Heart left ventricle (tissue), 16 donors: ENCODE measurements at regions not wholly inside any gene's neighbourhood (a gene's known extent, or its start where the extent isn't known, plus 50 kb on each side); places are given as distances from the start of the nearest gene placed in this dataset.

Experiments
- ATAC-seq, 4 donors: fragments of 200-7000 bp; cut with Tn5 transposase; one replicate each; pipeline ENCODE4 v1.9.1; 2020 to 2022; ENCODE audit warnings: moderate library complexity in 4 of 4, mild to moderate bottlenecking in 3 of 4, moderate number of reproducible peaks in 1 of 4
- DNase-seq, 5 donors: peaks; one replicate each; pipeline ENCODE4 v3.0.0-alpha.2; 2020
- H3K27ac ChIP-seq, 12 donors: fragments of 200-600 bp; sonication (generic) in 4 of 12; one replicate each; pipeline versions ENCODE4 v1.5.0 to v1.8.0; 2016 to 2022; ENCODE audit warnings: mild to moderate bottlenecking in 2 of 12
- H3K27me3 ChIP-seq, 9 donors: fragments of 200-600 bp; sonication (generic) in 2 of 9; one replicate each; pipeline versions ENCODE4 v1.5.1 to v1.8.0; 2016 to 2022; ENCODE audit warnings: mild to moderate bottlenecking in 3 of 9
- H3K36me3 ChIP-seq, 9 donors: fragments of 200-600 bp; sonication (generic) in 2 of 9; one replicate each; pipeline versions ENCODE4 v1.5.0 to v1.8.0; 2018 to 2022; ENCODE audit warnings: mild to moderate bottlenecking in 2 of 9
- H3K4me1 ChIP-seq, 12 donors: fragments of 200-600 bp; sonication (generic) in 4 of 12; one replicate each; pipeline versions ENCODE4 v1.5.0 to v1.8.0; 2016 to 2022; ENCODE audit warnings: mild to moderate bottlenecking in 3 of 12
- H3K4me3 ChIP-seq, 12 donors: fragments of 200-600 bp; sonication (generic) in 4 of 12; one replicate each; pipeline versions ENCODE4 v1.5.0 to v1.8.0; 2017 to 2022; ENCODE audit warnings: mild to moderate bottlenecking in 9 of 12, moderate library complexity in 4 of 12
- H3K9me3 ChIP-seq, 12 donors: fragments of 200-600 bp; sonication (generic) in 4 of 12; one replicate each; pipeline versions ENCODE4 v1.5.0 to v1.8.0; 2016 to 2022; ENCODE audit warnings: mild to moderate bottlenecking in 1 of 12
- CTCF ChIP-seq, 12 donors: fragments of 200-600 bp; sonication (generic) in 4 of 12; IDR thresholded peaks; one replicate each; pipeline versions ENCODE4 v1.5.0 to v1.8.0; 2018 to 2022; ENCODE audit warnings: antibody characterized with exemption in 12 of 12, mild to moderate bottlenecking in 5 of 12
- POLR2A ChIP-seq, 2 donors: fragments of 450-650 bp; IDR thresholded peaks; one replicate each; pipeline ENCODE4 v1.6.1; 2017; ENCODE audit warnings: antibody characterized with exemption in 2 of 2, mild to moderate bottlenecking in 2 of 2, moderate library complexity in 2 of 2
- WGBS, 4 donors: extraction: QIAGEN DNeasy Blood & Tissue Kit in 2 of 4; methylation state at CpG; one replicate each; pipeline versions ENCODE4 v1.1.5 to v1.1.7; 2013 to 2018; 5-methylcytosine and 5-hydroxymethylcytosine counted together
- intact Hi-C, 10 donors: fragments of 100-400 bp; cut with DNase I; formaldehyde crosslinking; loops; one replicate each; pipeline versions ENCODE4 v1.11.1 to v1.14.2; 2022
- donor health status: ischemic (EF 13 %, LVEDD 7.1; RV severe dilation, severe dysfunction).
- donor health status: healthy with polysubstance abuse.
- donor health status: DM: no; HTN: yes; CAD: no.
- donor health status: DM: no; HTN: no; CAD: no.
- donor health status: ischemic (EF 25% LVEDD 6.9; RV normal size, moderate dysfunction).
- donor health status: ischemic (EF 25% LVEDD 5.7; RV mildly dilated, moderate dysfunction).
- donor health status: healthy.
- donor health status: DM: yes; HTN: yes; CAD: no.
- donor health status: ischemic (EF 35%, LVEDD 5.7; RV mildly dilated, moderate dysfunction).
- donor health status: nonischemic (EF 11% LVEDD 7.7; RV severe dilation, severe dysfunction).
- donor health status: DM: yes; HTN: yes; CAD: no.
- donor health status: PGD.
- donor health status: ischemic (EF 29% LVEDD 5.4; RV normal size, mild dysfunction).
- donor health status: nonischemic (EF 23%, LVEDD 6.1; RV moderate dilation, normal function).

GRCh38 chrX:97931586-97931985, 1047.9 kb downstream of the RPA4 start:
- Histone ChIP-seq H3K27me3 (no peaks in the 10 kb centered on the region), H3K4me3 (no peak overlapping the region), H3K27ac (no peak overlapping the region), H3K4me1 (no peaks in the 10 kb centered on the region), H3K36me3 (no peaks in the 10 kb centered on the region), H3K9me3 (peaks cover 0 to 6% (median 0%) of the 10 kb centered on the region in 12 donors)
- DNase-seq (no peak), ATAC-seq (no peak)
- intact Hi-C loops: no loop called here
- TF ChIP-seq POLR2A (IDR thresholded peaks at IDR 0.05) (no peak), CTCF (IDR thresholded peaks at IDR 0.05) (no peak)
- WGBS, 4 donors: 58 to 71% (median 66%) methylated on average over 2 of the region's 2 CpGs

- ATAC-seq (no peak), DNase-seq (no peak)
- TF ChIP-seq POLR2A (IDR thresholded peaks at IDR 0.05): no peak
- no peak for TF ChIP-seq CTCF (IDR thresholded peaks at IDR 0.05)
- no peaks in the 10 kb centered on the region for H3K4me1 ChIP-seq
- no peak overlapping the region for H3K27ac ChIP-seq
- H3K4me3 ChIP-seq: no peak overlapping the region
- WGBS, 4 donors: 87 to 97% (median 94%) methylated on average over 1 of the region's 1 CpG
- H3K36me3 ChIP-seq: no peaks in the 10 kb centered on the region
- intact Hi-C loops: no loop called here
- H3K27me3 ChIP-seq: no peaks in the 10 kb centered on the region
- no peaks in the 10 kb centered on the region for H3K9me3 ChIP-seq
Observed at GRCh38 chrX:97936296-97936695, 1052.6 kb downstream of the RPA4 start.

- ATAC-seq: no peak
- no peak overlapping the region for H3K4me3 ChIP-seq
- H3K36me3 ChIP-seq: no peaks in the 10 kb centered on the region
- no peak for TF ChIP-seq CTCF (IDR thresholded peaks at IDR 0.05)
- TF ChIP-seq POLR2A (IDR thresholded peaks at IDR 0.05): no peak
- no peaks in the 10 kb centered on the region for H3K9me3 ChIP-seq
- H3K27ac ChIP-seq: no peak overlapping the region
- H3K4me1 ChIP-seq: no peaks in the 10 kb centered on the region
- no peak for DNase-seq
- intact Hi-C loops: no loop called here
- WGBS, 4 donors: 77 to 100% (median 80%) methylated on average over 1 of the region's 1 CpG
- H3K27me3 ChIP-seq: peaks cover 0 to 6% (median 0%) of the 10 kb centered on the region in 9 donors
Observed at GRCh38 chrX:97938706-97939105, 1055.0 kb downstream of the RPA4 start.

- no peak for ATAC-seq
- Histone ChIP-seq H3K4me3 (no peak overlapping the region), H3K9me3 (peaks cover 0 to 6% (median 0%) of the 10 kb centered on the region in 12 donors), H3K27me3 (peaks cover 0 to 7% (median 0%) of the 10 kb centered on the region in 9 donors), H3K4me1 (no peaks in the 10 kb centered on the region), H3K27ac (no peak overlapping the region), H3K36me3 (no peaks in the 10 kb centered on the region)
- TF ChIP-seq CTCF (IDR thresholded peaks at IDR 0.05) (no peak), POLR2A (IDR thresholded peaks at IDR 0.05) (no peak)
- no peak for DNase-seq
- intact Hi-C loops: no loop called here
- WGBS, 4 donors: 37 to 55% (median 44%) methylated on average over 7 of the region's 7 CpGs
Observed at GRCh38 chrX:97968376-97969163, 1084.9 kb downstream of the RPA4 start.
